ENCODE measurements at regions not wholly inside any gene's neighbourhood (a gene's known extent, or its start where the extent isn't known, plus 50 kb on each side); places are given as distances from the start of the nearest gene placed in this dataset.

GRCh38 chr12:60240891-60241290 is 645.1 kb downstream of the SLC16A7 start:
- H3K9me3 Mint-ChIP-seq = no peaks in the 10 kb centered on the region
- no peak overlapping the region for H3K4me3 Mint-ChIP-seq
- H3K4me1 Mint-ChIP-seq (ENCODE audit: unreplicated experiment) = no peaks in the 10 kb centered on the region
- no peak overlapping the region for H3K27ac Mint-ChIP-seq
- no peak for DNase-seq (ENCODE audit: extremely low spot score, unreplicated experiment)
- no peak for TF ChIP-seq CTCF (conservative IDR thresholded peaks at IDR 0.05)
- H3K36me3 Mint-ChIP-seq = no peaks in the 10 kb centered on the region
- no peaks in the 10 kb centered on the region for H3K27me3 Mint-ChIP-seq

- Mint-ChIP-seq H3K27ac (no peak overlapping the region), H3K36me3 (no peaks in the 10 kb centered on the region), H3K9me3 (no peaks in the 10 kb centered on the region), H3K4me1 (ENCODE audit: unreplicated experiment) (no peaks in the 10 kb centered on the region), H3K4me3 (no peak overlapping the region), H3K27me3 (no peaks in the 10 kb centered on the region)
- TF ChIP-seq CTCF (conservative IDR thresholded peaks at IDR 0.05) = no peak
- DNase-seq (ENCODE audit: extremely low spot score, unreplicated experiment) = no peak
Observed at GRCh38 chr12:60251091-60251490, 655.3 kb downstream of the SLC16A7 start.

- Mint-ChIP-seq H3K4me3 (no peak overlapping the region), H3K9me3 (no peaks in the 10 kb centered on the region), H3K36me3 (no peaks in the 10 kb centered on the region), H3K27ac (no peak overlapping the region), H3K4me1 (ENCODE audit: unreplicated experiment) (no peaks in the 10 kb centered on the region), H3K27me3 (no peaks in the 10 kb centered on the region)
- no peak for TF ChIP-seq CTCF (conservative IDR thresholded peaks at IDR 0.05)
- no peak for DNase-seq (ENCODE audit: extremely low spot score, unreplicated experiment)
Observed at GRCh38 chr12:60252359-60253096, 656.7 kb downstream of the SLC16A7 start.

GRCh38 chr12:60255044-60255443 is 659.2 kb downstream of the SLC16A7 start:
- Mint-ChIP-seq H3K27me3 (no peaks in the 10 kb centered on the region), H3K9me3 (no peaks in the 10 kb centered on the region), H3K4me1 (ENCODE audit: unreplicated experiment) (no peaks in the 10 kb centered on the region), H3K36me3 (no peaks in the 10 kb centered on the region), H3K27ac (no peak overlapping the region), H3K4me3 (no peak overlapping the region)
- no peak for DNase-seq (ENCODE audit: extremely low spot score, unreplicated experiment)
- no peak for TF ChIP-seq CTCF (conservative IDR thresholded peaks at IDR 0.05)

- H3K27me3 Mint-ChIP-seq = no peaks in the 10 kb centered on the region
- no peak overlapping the region for H3K4me3 Mint-ChIP-seq
- H3K36me3 Mint-ChIP-seq = no peaks in the 10 kb centered on the region
- no peak for TF ChIP-seq CTCF (conservative IDR thresholded peaks at IDR 0.05)
- H3K27ac Mint-ChIP-seq = no peak overlapping the region
- no peaks in the 10 kb centered on the region for H3K4me1 Mint-ChIP-seq (ENCODE audit: unreplicated experiment)
- H3K9me3 Mint-ChIP-seq = no peaks in the 10 kb centered on the region
- DNase-seq (ENCODE audit: extremely low spot score, unreplicated experiment) = no peak
Observed at GRCh38 chr12:60257063-60257462, 661.2 kb downstream of the SLC16A7 start.
